BLaER1 (cell line): ENCODE measurements at regions not wholly inside any gene's neighbourhood (a gene's known extent, or its start where the extent isn't known, plus 50 kb on each side); places are given as distances from the start of the nearest gene placed in this dataset.

Source experiments
- H3K27ac ChIP-seq: shearing (Covaris generic); formaldehyde crosslinking; 2 replicates; pipeline ENCODE4 v1.8.1; 2022
- H3K27me3 ChIP-seq: shearing (Covaris generic); formaldehyde crosslinking; 2 replicates; pipeline ENCODE4 v1.8.1; 2022
- H3K36me3 ChIP-seq: shearing (Covaris generic); formaldehyde crosslinking; 2 replicates; pipeline ENCODE4 v1.8.1; 2022
- H3K4me1 ChIP-seq: shearing (Covaris generic); formaldehyde crosslinking; 2 replicates; pipeline ENCODE4 v1.8.1; 2022
- H3K4me2 ChIP-seq: shearing (Covaris generic); formaldehyde crosslinking; 2 replicates; pipeline ENCODE4 v1.8.1; 2022
- H3K4me3 ChIP-seq: shearing (Covaris generic); formaldehyde crosslinking; 2 replicates; pipeline ENCODE4 v1.8.1; 2022
- H3K9ac ChIP-seq: shearing (Covaris generic); formaldehyde crosslinking; 2 replicates; pipeline ENCODE4 v1.8.1; 2022
- H3K9me3 ChIP-seq: shearing (Covaris generic); formaldehyde crosslinking; 2 replicates; pipeline ENCODE4 v1.8.1; 2022
- H4K20me1 ChIP-seq: shearing (Covaris generic); formaldehyde crosslinking; 2 replicates; pipeline ENCODE4 v1.8.1; 2022
- Cebpa-rat ChIP-seq: shearing (Covaris generic); IDR thresholded peaks from 2 replicates; pipeline ENCODE4 v1.8.1; 2022

DNA sequence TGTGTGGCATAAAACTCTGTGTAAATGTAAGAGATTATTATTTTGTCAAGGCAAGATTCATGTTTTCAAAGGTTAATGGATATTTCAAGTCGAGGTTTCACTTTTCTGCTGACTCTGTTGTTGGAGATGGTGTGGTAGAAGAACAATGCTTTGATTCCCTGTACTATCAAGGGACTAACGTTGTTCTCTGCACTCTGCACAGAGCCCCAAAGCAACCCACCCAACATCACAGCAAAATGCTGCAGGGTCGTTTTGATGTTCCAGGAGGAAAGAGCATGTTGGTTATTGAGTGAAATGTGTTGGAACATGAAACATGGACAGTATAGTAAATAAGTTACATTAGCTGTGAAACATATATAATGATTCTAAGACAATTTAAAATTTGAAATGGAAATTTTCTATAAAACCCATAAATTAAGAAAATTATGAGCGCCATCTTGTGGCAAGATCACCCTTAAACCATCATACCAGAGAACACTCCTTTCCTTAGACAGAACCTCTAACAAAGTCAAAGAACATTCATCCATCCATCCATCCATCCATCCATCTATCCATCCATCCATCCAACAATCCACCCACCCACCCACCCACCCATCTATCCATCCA, 164.4 kb upstream of the ZBED5 start:
- Histone ChIP-seq H3K27ac (no peak overlapping the region), H4K20me1 (no peaks in the 10 kb centered on the region), H3K36me3 (no peaks in the 10 kb centered on the region), H3K27me3 (no peaks in the 10 kb centered on the region), H3K4me1 (no peaks in the 10 kb centered on the region), H3K4me3 (no peak overlapping the region), H3K9me3 (no peaks in the 10 kb centered on the region), H3K4me2 (no peak overlapping the region), H3K9ac (no peak overlapping the region)
- no peak for TF ChIP-seq Cebpa-rat

DNA sequence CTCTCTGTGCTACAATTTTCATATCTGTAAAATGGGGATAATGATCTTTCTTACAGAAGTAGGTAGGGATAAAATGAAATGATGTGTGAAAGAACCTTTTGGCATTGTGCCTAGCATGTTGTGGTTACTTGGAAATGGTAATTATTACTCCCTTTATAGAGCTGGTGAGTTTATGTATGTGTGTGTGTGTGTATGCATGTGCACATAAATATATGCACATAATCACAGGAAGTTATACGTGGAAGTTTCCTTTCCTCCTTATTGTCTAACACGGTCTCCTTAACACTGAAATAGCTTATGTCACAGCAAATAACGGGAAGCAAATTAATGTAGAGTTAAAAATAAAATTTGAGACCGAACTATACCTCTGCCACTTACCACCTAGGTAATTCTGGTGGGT, 163.7 kb upstream of the ZBED5 start:
- no peak overlapping the region for H3K4me3 ChIP-seq
- H3K27ac ChIP-seq, result no peak overlapping the region
- H3K27me3 ChIP-seq, result no peaks in the 10 kb centered on the region
- H3K4me1 ChIP-seq, result no peaks in the 10 kb centered on the region
- no peaks in the 10 kb centered on the region for H3K36me3 ChIP-seq
- no peak for TF ChIP-seq Cebpa-rat
- H3K9ac ChIP-seq, result no peak overlapping the region
- no peaks in the 10 kb centered on the region for H4K20me1 ChIP-seq
- H3K9me3 ChIP-seq, result no peaks in the 10 kb centered on the region
- no peak overlapping the region for H3K4me2 ChIP-seq

DNA sequence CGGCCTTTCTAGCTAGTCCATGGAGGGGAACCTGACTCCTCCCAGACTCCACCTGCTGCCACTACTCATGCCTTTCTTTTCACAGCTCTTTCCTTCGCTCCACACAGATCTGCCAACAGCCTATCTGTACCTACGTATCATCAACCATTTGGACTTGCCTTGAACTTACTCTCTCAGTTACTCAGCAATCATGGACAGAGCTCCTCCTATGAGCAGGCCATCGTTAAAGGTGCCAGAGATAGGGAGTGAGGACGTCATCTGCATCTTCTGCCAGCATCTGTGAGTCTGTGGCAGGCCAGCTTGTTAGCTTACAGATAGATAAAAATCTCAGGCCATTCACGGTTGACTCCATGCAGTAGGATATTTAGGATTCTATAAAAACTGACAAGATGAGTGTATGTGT, 162.9 kb upstream of the ZBED5 start:
- no peak for TF ChIP-seq Cebpa-rat
- H3K27ac ChIP-seq, result no peak overlapping the region
- H3K9ac ChIP-seq, result no peak overlapping the region
- no peaks in the 10 kb centered on the region for H4K20me1 ChIP-seq
- no peaks in the 10 kb centered on the region for H3K4me1 ChIP-seq
- no peaks in the 10 kb centered on the region for H3K9me3 ChIP-seq
- H3K36me3 ChIP-seq, result no peaks in the 10 kb centered on the region
- no peaks in the 10 kb centered on the region for H3K27me3 ChIP-seq
- H3K4me3 ChIP-seq, result no peak overlapping the region
- no peak overlapping the region for H3K4me2 ChIP-seq

DNA sequence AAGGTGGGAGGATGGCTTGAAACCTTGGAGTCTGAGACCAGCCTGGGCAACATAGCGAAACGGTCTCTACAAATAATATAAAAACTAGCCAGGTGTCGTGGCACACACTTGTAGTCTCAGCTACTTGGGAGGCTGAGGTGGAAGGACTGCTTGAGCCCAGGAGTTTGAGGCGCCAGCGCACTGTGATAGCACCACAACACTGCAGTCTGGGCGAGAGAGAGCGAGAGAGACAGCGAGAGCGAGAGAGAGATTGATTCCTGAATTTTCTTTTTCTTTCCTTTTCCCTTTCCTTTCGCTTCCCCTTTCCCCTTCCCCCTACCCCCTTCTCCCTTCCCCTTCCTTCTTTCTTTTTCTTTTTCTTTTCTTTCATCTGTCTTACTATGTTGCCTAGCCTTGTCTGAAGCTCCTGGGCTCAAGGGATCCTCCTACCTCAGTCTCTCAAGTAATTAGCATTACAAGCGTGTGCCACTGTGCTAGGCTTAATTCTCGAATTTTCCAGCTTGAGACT, 162.4 kb upstream of the ZBED5 start:
- Histone ChIP-seq H3K4me3 (no peak overlapping the region), H4K20me1 (no peaks in the 10 kb centered on the region), H3K4me1 (no peaks in the 10 kb centered on the region), H3K9me3 (no peaks in the 10 kb centered on the region), H3K4me2 (no peak overlapping the region), H3K36me3 (no peaks in the 10 kb centered on the region), H3K9ac (no peak overlapping the region), H3K27me3 (no peaks in the 10 kb centered on the region), H3K27ac (no peak overlapping the region)
- TF ChIP-seq Cebpa-rat, result no peak

DNA sequence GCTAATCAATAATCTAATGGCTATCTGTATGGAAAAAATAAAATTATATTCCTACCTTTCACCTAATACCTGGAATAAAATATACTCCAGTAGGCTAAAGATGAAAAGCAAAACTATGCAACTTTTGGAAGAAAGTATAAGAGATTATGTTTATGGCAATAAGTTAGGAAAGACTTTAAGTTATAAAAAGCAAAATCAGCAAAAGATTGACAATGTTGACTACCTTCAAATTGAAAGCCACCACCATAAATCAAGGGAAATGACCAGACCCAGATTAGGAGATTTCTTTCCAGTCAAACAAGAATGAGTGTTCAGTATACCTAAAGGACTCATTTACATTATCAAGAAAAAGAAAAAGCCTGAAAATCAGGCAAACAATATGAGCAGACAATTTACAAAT, 159.1 kb upstream of the ZBED5 start:
- Histone ChIP-seq H3K4me1 (no peaks in the 10 kb centered on the region), H4K20me1 (no peaks in the 10 kb centered on the region), H3K9me3 (no peaks in the 10 kb centered on the region), H3K4me2 (no peak overlapping the region), H3K9ac (no peak overlapping the region), H3K36me3 (no peaks in the 10 kb centered on the region), H3K4me3 (no peak overlapping the region), H3K27ac (no peak overlapping the region), H3K27me3 (no peaks in the 10 kb centered on the region)
- no peak for TF ChIP-seq Cebpa-rat

DNA sequence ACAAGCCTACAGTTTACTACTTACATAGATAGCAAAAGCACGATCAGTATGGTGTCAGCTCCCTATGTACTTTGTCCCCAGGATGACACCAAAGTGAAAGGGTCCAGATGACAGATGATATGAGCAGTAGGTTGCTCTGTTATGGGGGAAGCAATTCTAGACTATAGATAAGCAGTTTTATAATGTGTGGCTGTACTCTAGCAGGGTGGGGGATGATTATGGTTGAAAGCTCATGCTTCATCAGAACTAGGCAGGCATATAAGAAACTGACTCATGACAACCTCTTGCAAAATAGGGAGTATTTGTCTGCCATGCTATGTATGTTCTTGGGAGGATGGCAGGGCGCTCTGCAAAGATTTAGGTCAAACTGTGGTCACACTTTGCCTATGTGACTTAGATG, 158.2 kb upstream of the ZBED5 start:
- no peaks in the 10 kb centered on the region for H3K27me3 ChIP-seq
- H3K9ac ChIP-seq, result no peak overlapping the region
- H4K20me1 ChIP-seq, result no peaks in the 10 kb centered on the region
- H3K27ac ChIP-seq, result no peak overlapping the region
- no peak overlapping the region for H3K4me2 ChIP-seq
- H3K4me3 ChIP-seq, result no peak overlapping the region
- no peaks in the 10 kb centered on the region for H3K4me1 ChIP-seq
- H3K36me3 ChIP-seq, result no peaks in the 10 kb centered on the region
- TF ChIP-seq Cebpa-rat, result no peak
- H3K9me3 ChIP-seq, result no peaks in the 10 kb centered on the region

DNA sequence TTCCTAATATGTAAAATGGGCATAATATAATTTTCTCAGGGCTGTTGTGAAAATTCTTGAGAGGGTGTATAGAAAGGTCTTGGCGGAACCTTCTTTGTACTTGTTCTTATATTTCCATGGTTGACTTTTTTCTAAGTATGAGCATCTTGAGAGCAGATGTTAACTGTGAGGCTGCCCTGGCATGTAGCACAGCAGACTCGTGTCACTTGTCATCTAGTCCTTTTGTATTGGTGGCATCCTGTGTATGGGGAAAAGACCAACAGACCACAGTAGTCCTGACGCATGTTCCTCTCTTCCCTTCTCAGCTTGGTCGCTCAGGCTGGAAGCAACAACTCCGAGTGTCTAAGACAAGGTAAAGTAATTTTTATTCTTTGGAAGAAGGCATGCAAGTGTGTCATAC, 153.8 kb upstream of the ZBED5 start:
- H3K9me3 ChIP-seq, result no peaks in the 10 kb centered on the region
- no peak overlapping the region for H3K4me3 ChIP-seq
- no peaks in the 10 kb centered on the region for H4K20me1 ChIP-seq
- H3K4me2 ChIP-seq, result no peak overlapping the region
- no peak overlapping the region for H3K27ac ChIP-seq
- TF ChIP-seq Cebpa-rat, result no peak
- no peaks in the 10 kb centered on the region for H3K4me1 ChIP-seq
- no peaks in the 10 kb centered on the region for H3K36me3 ChIP-seq
- no peak overlapping the region for H3K9ac ChIP-seq
- no peaks in the 10 kb centered on the region for H3K27me3 ChIP-seq

DNA sequence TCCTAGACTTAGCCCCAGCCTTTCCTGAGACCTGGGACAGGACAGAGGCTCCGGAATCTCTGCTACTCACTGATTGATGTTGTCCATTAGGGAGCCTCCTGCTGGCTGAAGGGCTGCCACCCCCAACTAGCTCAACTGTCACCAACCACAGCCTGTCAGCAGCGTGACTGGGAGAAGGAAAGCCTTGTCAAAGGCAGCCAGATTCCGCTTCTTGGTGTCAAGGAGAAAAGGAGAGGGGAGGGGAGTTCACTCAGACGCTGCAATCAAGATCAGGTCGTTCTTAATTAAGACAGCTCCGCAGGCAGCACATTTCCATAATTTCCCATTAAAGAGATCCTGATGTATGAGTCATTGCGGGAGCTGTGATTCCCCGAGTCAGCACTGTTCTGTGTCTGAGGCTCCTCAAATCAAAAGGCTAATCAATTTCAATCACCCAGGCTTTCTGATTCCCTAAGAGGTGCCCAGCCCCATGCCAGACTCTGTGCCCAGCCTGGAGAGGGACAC, 152.8 kb upstream of the ZBED5 start:
- no peak overlapping the region for H3K27ac ChIP-seq
- no peaks in the 10 kb centered on the region for H3K27me3 ChIP-seq
- H3K36me3 ChIP-seq, result no peaks in the 10 kb centered on the region
- no peak overlapping the region for H3K4me3 ChIP-seq
- peaks cover 4% of the 10 kb centered on the region; the same call in 1 of the 2 replicates for H3K9me3 ChIP-seq
- no peak overlapping the region for H3K9ac ChIP-seq
- H3K4me1 ChIP-seq, result no peaks in the 10 kb centered on the region
- no peaks in the 10 kb centered on the region for H4K20me1 ChIP-seq
- no peak for TF ChIP-seq Cebpa-rat
- no peak overlapping the region for H3K4me2 ChIP-seq

DNA sequence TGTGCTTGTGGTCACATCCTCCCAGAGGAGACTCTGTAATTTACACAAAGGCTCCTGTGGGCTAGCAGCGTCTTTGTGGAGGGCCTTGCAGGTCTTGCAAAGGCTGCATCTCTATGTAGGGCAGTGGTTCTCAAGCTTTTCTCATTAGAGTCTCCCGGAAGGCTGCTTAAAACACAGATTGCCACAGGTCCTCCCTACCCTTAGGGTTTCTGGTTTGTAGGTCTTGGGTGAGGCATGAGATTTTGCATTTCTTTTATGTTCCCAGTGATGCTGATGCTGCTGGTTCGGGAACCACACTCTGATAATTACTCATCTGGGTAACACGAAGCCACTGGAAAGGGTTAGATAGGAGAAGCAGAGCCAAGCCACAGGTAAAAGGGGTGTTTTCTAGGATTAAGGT, 151.3 kb upstream of the ZBED5 start:
- H3K4me1 ChIP-seq, result no peaks in the 10 kb centered on the region
- no peak overlapping the region for H3K9ac ChIP-seq
- H3K4me2 ChIP-seq, result no peak overlapping the region
- no peaks in the 10 kb centered on the region for H4K20me1 ChIP-seq
- H3K9me3 ChIP-seq, result peaks cover 9% of the 10 kb centered on the region; the same call in 1 of the 2 replicates
- H3K36me3 ChIP-seq, result no peaks in the 10 kb centered on the region
- H3K27me3 ChIP-seq, result no peaks in the 10 kb centered on the region
- no peak overlapping the region for H3K27ac ChIP-seq
- no peak for TF ChIP-seq Cebpa-rat
- H3K4me3 ChIP-seq, result no peak overlapping the region

DNA sequence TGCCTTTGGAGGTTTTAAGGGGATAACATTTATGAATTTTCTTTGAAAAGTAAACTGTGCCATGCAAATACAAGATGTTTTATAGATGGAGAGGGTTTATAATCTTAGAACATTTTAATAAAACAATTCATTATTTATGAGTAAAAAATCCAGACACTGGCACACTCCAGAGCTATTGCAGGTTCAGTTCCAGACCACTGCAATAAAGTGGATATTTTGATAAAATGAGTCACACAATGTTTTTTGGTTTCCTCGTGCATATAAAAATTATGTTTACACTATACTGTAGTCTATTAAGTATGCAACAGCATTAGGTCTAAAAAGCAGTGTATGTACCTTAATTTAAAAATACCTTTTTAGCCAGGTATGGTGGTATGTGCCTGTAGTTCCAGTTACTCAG, 146.2 kb upstream of the ZBED5 start:
- no peaks in the 10 kb centered on the region for H4K20me1 ChIP-seq
- H3K27ac ChIP-seq, result no peak overlapping the region
- no peak for TF ChIP-seq Cebpa-rat
- H3K4me1 ChIP-seq, result 0 out of 2 replicates have a peak, but pooled peaks cover 4% of the 10 kb centered on the region
- no peaks in the 10 kb centered on the region for H3K36me3 ChIP-seq
- H3K9me3 ChIP-seq, result peaks cover 9% of the 10 kb centered on the region; the same call in 1 of the 2 replicates
- H3K9ac ChIP-seq, result no peak overlapping the region
- H3K27me3 ChIP-seq, result no peaks in the 10 kb centered on the region
- no peak overlapping the region for H3K4me2 ChIP-seq
- no peak overlapping the region for H3K4me3 ChIP-seq
